ENCODE measurements at regions not wholly inside any gene's neighbourhood (a gene's known extent, or its start where the extent isn't known, plus 50 kb on each side); places are given as distances from the start of the nearest gene placed in this dataset.

DNA sequence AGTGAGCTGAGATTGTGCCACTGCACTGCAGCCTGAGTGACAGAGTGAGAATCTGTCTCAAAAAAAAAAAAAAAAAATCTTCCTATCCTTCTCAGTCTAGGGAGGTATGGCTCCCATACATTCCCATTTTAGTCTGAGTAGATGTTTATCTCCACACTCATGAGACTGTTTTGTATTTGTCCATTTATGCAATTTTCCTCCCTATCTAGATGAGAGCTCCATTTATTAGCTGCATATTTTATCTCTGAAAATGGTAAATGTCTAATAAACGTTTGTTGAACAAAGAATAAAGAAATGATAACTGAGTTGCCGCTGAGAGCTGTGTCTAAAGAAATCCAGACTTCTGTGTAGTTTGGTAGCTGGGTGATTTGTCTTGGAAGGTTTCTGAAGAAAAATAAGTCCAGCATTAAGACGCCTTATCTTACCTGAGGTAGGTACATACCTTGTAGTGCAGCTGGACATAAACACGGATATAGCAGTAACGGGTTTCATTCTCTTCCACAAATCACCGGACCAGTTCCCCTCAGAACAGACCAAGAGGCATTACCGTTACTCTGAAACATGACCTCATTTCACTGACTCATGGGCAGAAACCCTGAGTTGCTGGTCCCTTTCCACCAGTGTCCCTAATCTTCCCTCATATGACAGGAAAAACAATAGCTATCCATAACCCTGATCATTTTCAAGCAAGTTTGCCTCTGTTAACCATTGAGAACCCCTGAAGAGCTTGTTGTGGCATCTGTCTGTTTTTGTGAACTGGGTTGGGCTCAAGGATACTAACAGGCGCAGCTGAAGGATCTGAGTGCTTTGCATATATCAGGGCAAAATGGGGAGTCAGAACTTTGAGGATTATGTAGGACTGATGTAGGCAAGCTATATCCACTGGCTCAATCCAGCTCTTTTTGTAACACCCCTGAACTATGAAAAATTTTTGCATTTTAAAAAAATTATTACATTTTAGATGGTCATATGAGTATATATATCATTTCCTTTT lies 177.4 kb upstream of the XYLT1 start:
- no peak overlapping the region for H3K4me3 Mint-ChIP-seq
- H3K27me3 Mint-ChIP-seq (ENCODE audit: low read depth): no peaks in the 10 kb centered on the region
- DNase-seq (ENCODE audit: low read depth, low spot score): no peak
- H3K9me3 Mint-ChIP-seq: no peaks in the 10 kb centered on the region
- no peaks in the 10 kb centered on the region for H3K4me1 Mint-ChIP-seq
- TF ChIP-seq, protein P1, sequence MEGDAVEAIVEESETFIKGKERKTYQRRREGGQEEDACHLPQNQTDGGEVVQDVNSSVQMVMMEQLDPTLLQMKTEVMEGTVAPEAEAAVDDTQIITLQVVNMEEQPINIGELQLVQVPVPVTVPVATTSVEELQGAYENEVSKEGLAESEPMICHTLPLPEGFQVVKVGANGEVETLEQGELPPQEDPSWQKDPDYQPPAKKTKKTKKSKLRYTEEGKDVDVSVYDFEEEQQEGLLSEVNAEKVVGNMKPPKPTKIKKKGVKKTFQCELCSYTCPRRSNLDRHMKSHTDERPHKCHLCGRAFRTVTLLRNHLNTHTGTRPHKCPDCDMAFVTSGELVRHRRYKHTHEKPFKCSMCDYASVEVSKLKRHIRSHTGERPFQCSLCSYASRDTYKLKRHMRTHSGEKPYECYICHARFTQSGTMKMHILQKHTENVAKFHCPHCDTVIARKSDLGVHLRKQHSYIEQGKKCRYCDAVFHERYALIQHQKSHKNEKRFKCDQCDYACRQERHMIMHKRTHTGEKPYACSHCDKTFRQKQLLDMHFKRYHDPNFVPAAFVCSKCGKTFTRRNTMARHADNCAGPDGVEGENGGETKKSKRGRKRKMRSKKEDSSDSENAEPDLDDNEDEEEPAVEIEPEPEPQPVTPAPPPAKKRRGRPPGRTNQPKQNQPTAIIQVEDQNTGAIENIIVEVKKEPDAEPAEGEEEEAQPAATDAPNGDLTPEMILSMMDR (conservative IDR thresholded peaks at IDR 0.05): no peak
- H3K27ac Mint-ChIP-seq (ENCODE audit: unreplicated experiment): no peak overlapping the region
- no peaks in the 10 kb centered on the region for H3K36me3 Mint-ChIP-seq (ENCODE audit: low read depth)

DNA sequence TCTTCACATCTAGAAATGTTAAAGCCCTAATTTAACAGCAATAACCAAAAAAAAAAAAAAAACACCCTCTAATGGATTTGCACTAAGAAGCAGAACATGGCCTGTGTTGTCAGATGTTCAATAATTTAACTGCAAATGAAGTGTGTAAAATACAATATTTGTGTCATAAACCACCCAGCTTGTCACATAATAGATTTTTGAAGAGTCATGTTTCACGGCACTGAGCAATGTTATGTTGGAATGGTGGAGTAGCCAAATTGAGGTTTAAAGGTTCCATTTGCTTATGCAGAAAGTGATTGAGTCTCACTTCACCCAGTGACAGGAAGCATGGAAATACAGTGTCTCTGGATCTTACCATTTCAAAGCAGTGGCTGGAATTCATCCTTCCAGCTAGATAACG lies 173.2 kb upstream of the XYLT1 start:
- Mint-ChIP-seq H3K27me3 (ENCODE audit: low read depth) (peaks cover 3% of the 10 kb centered on the region), H3K36me3 (ENCODE audit: low read depth) (no peaks in the 10 kb centered on the region), H3K27ac (ENCODE audit: unreplicated experiment) (no peak overlapping the region), H3K9me3 (no peaks in the 10 kb centered on the region), H3K4me1 (no peaks in the 10 kb centered on the region), H3K4me3 (no peak overlapping the region)
- DNase-seq (ENCODE audit: low read depth, low spot score): no peak
- TF ChIP-seq, protein P1 (conservative IDR thresholded peaks at IDR 0.05): no peak

GRCh38 chr16:17641990-17642389 lies 171.2 kb upstream of the XYLT1 start:
- Mint-ChIP-seq H3K27ac (ENCODE audit: unreplicated experiment) (no peak overlapping the region), H3K4me1 (no peaks in the 10 kb centered on the region), H3K9me3 (no peaks in the 10 kb centered on the region), H3K4me3 (no peak overlapping the region), H3K36me3 (ENCODE audit: low read depth) (no peaks in the 10 kb centered on the region), H3K27me3 (ENCODE audit: low read depth) (peaks cover 11% of the 10 kb centered on the region)
- no peak for DNase-seq (ENCODE audit: low read depth, low spot score)
- TF ChIP-seq, protein P1 (conservative IDR thresholded peaks at IDR 0.05): no peak

DNA sequence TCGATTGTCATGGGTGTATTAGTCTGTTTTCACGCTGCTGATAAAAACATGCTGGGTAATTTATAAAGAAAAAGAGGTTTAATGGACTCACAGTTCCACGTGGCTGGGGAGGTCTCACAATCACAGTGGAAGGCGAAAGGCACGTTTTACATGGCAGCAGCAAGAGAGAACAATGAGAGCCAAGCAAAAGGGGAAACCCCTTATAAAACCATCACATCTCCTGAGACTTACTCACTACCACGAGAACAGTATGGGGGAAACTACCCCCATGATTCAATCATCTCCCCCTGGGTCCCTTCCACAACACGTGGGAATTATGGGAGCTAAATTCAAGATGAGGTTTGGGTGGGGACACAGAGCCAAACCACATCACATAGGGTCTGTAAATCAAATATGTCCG lies 167.4 kb upstream of the XYLT1 start:
- Mint-ChIP-seq H3K27ac (ENCODE audit: unreplicated experiment) (no peak overlapping the region), H3K36me3 (ENCODE audit: low read depth) (no peaks in the 10 kb centered on the region), H3K4me1 (no peaks in the 10 kb centered on the region), H3K27me3 (ENCODE audit: low read depth) (peaks cover 22% of the 10 kb centered on the region), H3K4me3 (no peak overlapping the region), H3K9me3 (no peaks in the 10 kb centered on the region)
- DNase-seq (ENCODE audit: low read depth, low spot score): no peak
- TF ChIP-seq, protein P1 (conservative IDR thresholded peaks at IDR 0.05): no peak

DNA sequence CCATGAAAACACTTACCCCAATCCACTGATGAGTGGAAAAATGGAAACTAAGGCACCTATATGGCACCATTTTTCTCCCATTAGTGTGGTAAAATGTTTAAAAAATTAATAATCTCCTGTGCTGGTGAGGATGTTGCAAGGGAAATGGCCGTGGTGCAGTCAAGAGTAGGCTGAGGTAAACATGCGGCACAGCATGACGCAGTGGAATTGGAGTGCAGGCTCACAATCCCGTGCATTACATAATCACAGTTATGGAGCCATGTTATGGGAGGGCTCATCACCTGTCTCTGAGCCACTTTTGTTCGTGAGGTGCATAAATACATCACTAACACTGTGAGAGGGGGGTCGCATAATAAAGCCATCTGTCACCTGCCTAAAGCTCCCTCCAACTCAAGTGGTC lies 164.4 kb upstream of the XYLT1 start:
- H3K4me3 Mint-ChIP-seq: no peak overlapping the region
- H3K4me1 Mint-ChIP-seq: no peaks in the 10 kb centered on the region
- H3K27ac Mint-ChIP-seq (ENCODE audit: unreplicated experiment): no peak overlapping the region
- TF ChIP-seq, protein P1 (conservative IDR thresholded peaks at IDR 0.05): no peak
- H3K9me3 Mint-ChIP-seq: no peaks in the 10 kb centered on the region
- peaks cover 24% of the 10 kb centered on the region for H3K27me3 Mint-ChIP-seq (ENCODE audit: low read depth)
- H3K36me3 Mint-ChIP-seq (ENCODE audit: low read depth): no peaks in the 10 kb centered on the region
- DNase-seq (ENCODE audit: low read depth, low spot score): no peak
